ENCODE measurements at regions not wholly inside any gene's neighbourhood (a gene's known extent, or its start where the extent isn't known, plus 50 kb on each side); places are given as distances from the start of the nearest gene placed in this dataset.
"Not testable (repeated sequence)": the region's sequence is repeated elsewhere in the genome, so short reads cannot be mapped to it uniquely, and the experiment has no call there.

DNA sequence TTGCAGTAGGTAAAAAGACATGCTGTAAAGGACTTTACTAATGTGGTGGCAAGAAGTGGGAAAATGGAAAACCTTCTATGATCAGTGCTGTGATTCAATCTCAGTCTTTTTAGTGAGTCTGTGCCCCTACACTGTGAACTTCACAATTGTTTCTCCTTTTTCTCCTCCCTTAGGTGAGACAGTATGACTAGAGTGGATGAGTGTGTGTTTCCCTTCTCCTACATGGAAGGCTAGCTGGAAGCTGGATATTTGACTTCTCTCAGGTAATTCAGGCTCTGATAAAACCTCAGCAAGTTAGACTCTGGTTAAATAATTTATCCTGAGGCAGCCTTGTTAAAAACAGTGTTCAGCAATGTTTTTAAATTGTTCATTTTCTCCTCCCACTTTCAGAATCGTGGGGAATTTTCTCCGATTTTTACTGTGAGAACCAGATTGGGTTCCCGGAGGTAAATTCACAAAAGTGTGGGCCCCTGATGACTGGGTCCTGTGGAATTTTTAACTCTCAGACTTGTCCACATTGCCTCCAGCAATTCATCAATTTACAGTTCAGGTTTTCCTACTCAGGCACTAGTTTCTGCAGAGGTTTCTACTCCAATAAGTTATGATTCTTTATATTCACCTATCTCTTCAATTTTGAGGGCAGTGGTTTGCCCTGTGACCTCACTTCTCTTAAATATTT is 149.1 kb upstream of the PIK3R1 start:
- no peak for DNase-seq

DNA sequence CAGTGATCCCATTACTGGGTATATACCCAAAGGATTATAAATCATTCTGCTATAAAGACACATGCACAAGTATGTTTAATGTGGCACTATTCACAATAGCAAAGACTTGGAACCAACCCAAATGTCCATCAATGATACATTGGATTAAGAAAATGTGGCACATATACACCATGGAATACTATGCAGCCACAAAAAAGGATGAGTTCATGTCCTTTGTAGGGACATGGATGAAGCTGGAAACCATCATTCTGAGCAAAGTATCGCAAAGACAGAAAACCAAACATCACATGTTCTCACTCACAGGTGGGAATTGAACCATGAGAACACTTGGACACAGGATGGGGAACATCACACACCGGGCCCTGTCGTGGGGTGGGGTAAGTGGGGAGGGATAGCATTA is 150.2 kb upstream of the PIK3R1 start:
- not testable (repeated sequence) for DNase-seq

DNA sequence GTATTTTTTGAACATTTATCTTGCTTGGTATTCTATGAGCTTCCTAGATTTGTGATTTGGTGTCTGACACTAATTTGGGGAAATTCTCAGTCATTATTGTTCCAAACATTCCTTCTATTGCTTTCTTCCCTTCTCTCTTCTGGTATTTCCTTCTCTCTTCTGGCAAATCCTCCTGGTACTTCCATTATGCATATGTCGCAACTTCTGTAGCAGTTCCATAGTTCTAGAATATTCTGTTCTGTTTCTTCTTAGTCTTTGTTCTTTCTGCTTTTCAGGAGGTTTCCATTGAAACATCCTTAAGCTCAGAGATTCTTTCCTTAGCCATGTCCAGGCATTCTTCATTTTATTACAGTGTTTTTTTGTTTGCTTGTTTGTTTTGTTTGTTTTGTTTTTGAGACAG is 155.2 kb upstream of the PIK3R1 start:
- no peak for DNase-seq

DNA sequence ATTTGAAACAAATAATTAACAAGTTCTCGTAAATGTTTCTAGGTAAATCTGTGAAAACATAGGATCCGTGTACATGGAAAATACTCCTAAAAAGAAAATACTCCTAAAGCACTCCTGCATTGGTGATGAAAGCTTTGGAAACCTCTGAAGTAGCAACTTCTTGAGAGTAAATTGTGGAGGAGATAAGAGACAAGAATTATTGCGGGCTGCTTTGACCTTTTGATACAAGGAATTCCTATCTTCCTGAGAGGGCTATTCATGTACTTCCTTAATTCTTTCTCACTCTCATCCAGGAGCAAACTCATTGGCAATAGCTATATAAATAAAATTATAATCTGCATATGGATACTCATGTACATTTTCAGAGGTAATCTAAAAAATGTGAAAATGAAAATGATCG is 158.4 kb upstream of the PIK3R1 start:
- DNase-seq, result no peak

DNA sequence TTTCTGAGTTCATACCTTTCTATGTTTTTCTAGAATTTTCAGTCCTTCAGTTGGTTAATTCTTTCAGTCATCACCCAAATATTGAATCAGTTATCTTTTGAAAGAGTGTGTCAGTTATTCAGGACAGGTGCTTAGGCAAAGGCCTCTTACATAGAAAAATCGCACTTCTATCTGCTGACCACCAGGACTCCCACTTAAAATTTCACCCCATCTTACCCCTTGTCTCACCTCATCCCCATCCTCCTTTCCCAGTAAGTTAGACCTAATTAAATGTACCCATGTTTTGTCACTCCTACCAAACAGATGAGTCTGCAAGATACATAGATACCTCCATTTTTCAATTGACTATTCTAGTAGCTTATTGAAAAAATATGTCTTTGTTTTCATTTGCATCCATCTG is 159.9 kb upstream of the PIK3R1 start:
- no peak for DNase-seq

DNA sequence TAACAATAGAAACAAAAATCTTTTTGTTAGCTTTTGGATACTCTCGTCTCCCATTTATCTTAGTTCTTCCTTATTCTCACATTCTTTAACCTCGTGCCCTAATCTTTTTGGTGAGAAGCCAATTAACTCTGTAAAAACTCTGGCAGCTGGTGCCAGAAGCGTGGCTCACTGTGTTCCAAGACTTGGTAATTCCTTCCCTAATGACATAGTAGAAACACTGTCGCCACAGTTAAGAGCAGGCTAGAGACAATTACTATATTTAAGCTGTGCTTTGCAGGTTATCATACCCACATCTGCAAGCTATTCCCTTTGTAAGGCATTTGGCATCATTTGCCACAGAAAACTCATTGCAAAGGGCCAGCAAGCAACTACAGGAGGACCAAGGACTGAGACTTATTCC is 160.9 kb upstream of the PIK3R1 start:
- no peak for DNase-seq

DNA sequence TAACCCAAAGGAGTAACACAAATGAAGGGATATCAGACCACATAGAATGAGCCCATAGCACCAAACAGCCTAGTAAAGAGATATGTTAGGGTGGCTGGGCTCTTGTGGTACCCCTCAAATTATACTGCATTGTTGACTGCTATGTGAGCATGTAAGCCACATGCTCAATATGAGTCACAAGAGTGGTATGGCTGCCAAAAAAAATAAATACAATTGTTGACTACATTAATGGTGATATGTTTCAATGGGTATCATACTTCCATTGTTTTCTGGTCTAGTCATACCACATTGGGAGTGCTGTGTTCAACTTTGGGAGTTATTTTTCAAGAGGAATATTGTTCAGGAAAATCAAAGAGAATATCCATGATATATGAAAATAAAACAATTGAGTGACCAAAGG is 162.4 kb upstream of the PIK3R1 start:
- no peak for DNase-seq

DNA sequence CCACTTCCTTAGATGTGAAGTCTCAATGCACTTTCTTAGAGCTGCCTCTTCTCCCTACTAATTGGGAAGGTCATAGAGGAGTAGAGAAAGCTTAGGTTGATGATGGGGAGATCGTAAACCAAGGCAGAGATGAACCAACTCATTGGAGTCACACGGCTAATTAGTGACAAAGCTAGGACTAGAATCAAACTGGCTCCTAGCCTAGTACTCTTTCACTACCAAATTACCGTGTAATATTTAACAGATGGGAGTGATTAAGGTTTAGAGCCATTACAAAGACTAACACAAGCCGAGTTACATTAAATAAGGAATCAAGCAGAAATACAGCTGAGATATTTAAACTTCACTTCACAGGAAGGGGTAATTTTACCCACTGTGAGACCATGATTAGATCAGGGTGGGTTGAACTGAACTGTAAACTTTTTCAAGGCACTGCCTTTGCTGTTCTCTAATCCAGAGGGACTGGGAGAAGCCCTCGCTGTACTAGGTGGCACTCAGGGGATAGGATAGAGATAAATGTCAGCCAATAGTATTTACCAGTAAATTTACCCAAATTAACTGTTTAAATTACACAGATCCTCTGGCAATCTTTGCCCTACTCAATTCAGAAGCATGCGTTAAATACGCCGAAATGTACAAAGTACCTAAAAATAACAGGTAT is 166.4 kb upstream of the PIK3R1 start:
- no peak for DNase-seq

DNA sequence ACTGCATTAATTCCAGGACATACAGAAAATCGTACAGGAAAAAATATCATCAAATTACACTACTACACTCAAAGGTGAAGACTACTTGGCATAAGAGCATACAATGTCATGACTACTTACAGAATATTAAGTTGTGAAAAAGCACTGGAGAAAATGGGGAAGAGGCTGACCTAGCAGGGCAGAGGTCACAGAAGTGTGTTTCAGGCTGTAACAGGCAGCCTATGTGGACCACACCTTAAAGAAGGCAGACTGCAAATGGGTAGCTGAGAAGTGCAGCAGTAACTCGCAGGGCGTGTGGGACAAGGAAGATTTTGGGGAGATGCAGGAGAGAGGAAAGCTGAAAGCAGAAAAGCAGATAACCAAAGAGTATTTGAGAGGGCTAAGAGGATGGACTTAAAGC is 167.0 kb upstream of the PIK3R1 start:
- DNase-seq, result no peak

DNA sequence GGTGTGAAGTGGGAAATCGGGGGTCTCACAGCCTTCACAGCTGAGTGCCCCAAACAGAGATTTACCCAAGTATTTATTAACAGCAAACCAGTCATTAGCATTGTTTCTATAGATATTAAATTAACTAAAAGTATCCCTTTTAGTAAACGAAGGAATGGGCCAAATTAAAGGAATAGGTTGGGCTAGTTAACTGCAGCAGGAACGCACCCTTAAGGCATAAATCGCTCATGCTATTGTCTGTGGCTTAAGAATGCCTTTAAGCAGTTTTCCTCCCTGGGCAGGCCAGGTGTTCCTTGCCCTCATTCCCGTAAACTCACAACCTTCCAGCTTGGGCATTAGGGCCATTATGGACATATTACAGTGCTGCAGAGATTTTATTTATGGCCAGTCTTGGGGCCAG is 167.5 kb upstream of the PIK3R1 start:
- not testable (repeated sequence) for DNase-seq

DNA sequence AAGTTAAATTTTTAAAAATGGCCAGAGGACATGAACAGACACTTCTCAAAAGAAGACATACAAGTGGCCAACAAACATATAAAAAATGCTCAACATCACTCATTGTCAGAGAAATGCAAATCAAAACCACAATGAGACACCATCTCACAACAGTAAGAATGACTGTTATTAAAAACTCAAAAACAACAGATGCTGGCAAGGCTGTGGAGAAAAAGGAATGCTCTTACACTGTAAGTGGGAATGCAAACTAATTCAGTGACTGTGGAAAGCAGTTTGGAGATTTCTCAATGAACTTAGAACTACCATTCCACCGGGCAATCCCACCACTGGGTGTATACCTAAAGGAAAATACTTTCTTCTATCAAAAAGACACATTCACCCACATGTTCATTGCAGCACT is 168.5 kb upstream of the PIK3R1 start:
- no peak for DNase-seq

DNA sequence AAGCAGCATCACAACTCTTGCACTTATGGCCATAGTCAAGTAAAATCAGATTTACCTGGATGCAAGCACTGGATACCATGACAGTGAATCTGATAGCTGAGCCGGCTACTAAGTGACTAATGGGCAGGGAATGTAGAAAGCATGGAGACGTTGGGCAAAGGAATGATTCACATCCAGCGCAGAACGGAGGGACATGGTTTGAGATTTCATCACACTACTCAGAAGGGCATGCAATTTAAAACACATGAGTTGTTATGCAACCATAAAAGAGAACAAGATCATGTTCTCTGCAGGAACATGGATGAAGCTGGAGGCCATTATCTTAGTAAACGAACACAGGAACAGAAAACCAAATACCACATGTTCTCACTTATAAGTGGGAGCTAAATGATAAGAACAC is 169.1 kb upstream of the PIK3R1 start:
- no peak for DNase-seq

DNA sequence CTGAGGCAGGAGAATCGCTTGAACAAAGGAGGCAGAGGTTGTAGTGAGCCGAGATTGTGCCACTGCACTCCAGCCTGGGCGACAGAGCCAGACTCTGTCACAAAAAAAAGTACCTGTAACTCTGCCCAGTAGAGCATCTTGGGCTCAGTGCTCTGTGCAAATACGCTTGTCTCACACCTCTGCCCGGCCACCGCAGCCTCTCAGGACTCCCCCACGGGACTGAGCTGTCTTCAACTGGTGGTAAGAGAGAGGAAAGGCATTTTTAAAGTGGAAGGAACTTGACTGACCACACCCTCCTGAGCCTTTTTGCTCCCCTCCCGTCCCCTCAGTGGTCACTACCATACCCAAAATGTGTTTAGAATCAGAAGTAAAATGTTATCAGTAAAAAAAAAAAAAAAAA is 174.3 kb upstream of the PIK3R1 start:
- DNase-seq, result no peak

DNA sequence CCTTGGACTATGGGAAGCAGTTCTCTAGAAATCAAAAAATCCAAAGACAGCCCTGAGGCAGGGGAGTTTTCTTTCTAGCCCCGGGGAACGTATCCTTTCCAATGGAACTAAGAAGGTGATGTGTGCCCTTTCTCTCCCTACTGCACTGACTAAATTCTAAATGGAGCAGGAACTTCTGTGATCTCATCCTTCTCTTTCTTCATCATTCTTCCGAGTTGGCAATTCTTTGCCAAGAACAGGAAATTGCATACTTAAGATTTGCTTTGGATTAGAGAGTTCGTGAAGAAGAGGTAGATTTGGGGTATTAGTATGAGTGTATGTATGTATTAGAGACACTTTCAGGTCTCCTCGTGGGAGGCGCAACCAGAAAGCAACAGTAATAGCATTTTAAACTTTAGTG is 178.0 kb upstream of the PIK3R1 start:
- DNase-seq, result no peak

DNA sequence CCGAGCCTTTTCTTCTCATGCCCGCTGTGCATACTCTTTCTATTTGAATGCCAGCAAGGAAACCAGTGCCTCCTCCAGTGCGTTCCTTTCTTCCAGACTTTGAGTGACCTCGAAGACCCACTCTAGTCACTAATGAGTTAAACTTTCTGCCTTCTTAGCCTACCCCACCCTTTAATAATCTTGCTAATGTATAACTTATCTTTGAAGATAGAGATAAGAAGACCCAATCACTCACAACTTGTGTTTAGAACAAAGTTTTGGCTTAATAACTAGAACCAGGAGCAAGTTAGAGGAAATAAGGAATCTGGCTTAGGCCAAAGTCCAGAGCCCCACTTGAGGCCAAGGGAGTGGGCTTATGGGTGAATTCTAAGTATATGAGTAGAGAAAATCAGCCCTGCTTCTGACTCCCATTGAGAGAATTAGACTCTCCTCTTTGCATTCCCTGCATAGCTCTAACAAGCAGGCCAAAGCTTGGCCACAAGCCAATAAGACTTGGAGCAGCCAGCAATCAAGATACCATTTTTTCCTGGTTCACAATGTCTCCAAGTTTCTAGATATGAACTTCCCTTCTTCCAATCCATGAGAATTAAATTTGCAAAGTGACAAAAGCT is 181.5 kb upstream of the PIK3R1 start:
- no peak for DNase-seq

DNA sequence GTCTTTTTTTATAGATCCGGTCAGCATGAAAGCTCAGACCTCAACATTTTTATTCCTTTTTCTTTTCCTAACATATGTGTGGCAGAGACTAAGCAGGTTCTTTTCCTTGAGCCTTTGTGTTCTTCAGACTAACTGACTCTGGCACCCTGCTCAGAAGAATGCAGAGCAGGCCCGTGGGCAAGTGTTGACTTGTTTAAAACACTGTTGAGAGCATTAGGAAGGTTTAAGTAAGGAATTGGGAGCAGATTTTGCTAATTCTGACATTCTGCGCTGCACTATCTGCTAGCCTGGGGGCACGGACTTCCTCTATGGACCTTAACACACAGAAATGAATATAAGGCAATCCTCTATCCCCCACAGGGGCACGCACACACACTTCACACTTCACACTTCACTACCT is 182.5 kb upstream of the PIK3R1 start:
- no peak for DNase-seq

DNA sequence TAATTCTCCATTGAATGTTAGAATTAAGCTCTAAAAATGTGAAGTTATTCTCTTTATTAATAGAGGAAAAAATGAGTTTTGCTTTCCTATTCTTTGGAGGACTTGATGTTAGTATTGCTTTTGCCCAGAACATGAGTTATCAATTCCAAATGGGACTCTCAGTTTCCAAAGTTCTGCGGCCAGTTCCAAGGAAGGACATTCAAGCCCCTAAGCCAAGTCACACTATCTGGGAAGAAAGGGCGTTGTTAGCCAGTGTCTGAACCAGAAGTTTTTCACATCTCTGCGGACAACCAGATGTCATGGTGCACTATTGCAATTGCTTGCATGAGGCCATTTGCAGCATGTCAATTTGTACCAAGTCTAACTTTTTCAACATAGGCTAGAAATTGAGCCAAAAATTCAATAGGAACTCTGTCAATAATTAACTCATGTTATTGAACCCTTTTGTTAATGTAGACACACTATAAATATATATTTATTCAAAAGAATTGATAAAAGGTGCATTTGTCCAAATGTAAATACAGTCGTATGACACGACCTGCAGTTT is 183.3 kb upstream of the PIK3R1 start:
- no peak for DNase-seq

DNA sequence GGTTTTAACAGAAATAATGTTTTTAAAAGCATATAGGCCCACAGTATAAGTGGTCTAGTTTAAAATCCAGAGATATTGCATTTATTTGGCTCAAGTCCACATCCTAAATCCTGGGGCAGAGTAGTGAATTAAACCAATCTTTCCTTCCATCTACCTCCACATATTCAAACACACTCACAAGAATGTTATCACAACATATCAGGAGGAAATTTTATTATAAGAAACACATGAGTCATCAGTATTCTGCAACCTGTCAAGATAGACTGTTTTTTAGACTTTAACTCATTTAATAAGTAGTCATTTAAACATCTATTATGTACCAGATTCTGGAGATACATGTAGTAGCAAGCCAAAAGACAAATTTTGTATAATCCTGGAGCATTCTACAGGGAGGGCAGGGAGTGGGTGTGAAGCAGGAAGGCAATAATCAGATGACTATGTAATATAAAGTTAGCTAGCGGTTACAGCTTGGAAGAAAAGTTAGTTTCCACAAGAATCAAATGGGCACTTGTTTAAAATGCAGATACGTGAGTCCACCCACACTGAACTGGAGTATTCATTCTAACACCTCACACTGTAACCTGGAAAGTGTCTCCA is 187.3 kb upstream of the PIK3R1 start:
- no peak for DNase-seq

DNA sequence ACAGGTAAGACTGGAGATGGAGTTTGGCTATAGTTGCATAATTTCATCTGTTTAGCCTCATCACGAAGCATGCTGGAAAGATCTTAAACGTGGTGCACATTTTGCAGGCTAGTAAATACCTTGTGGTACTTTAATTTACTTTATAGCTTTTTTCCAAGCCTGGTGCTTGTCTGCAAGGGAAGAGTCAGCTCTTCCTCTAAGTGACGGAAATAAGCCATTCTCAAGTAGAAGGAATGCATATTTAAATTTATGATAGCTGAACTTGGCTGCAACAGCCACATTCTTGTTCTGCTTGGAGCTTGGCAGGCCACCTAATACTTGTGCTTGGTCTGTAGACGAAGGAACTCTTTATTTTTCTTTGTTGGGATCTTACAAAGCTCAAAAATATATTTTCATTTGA is 188.0 kb upstream of the PIK3R1 start:
- DNase-seq, result no peak

DNA sequence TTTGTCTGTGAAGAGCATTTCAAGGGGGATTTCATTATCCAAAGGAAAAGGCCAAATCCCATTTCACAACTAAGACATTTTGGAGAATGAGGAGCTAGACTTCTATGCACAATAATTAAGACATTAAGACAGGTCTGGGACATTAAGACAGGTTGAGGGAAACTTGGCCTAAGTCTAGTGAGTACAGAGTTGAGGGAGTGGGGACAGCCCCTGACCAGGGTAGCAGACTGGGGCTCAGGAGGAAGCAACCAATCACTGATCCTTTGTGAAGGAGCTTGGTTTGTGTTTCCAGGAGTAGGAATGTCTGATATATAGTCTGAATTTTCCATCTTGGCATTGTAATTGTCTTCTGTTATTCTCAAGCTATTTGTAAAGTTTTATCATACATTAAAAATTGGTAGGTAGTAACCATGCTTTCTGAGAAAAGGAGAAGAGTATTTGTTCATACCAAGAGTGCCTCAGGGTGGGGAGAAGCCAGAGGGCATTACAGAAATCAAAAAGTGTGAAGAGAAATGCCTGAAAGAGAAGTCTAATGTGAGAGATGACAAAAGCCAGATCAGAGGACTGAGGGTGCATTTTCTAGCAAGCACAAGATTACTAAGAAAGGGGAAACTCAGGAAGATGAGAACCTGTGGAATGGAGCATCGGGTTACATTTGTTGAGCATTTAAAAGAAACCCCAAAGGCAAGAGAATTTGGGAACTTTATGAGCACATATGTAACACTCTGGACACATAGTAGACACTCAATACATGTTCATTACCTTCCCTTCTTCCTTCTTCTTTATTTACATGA is 189.3 kb upstream of the PIK3R1 start:
- DNase-seq, result no peak

DNA sequence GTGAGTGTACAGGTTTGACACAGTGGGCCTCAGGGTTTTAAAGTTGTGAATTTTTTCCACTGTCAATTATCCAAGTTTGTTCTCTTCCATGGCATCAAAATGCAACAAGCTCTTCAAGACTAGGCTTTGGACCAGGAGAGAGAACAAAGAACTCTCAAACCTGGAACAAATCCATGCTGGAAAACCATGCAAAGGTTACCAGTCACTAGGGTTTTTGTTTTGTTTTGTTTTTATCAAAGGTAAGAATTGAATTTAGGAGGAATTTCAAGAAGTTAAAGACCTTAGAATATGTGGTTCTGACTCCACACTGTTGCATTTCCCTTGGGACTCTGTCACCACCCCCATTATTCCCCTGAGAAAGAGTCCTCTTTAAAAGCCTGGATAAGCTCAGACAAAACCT is 191.1 kb upstream of the PIK3R1 start:
- no peak for DNase-seq

DNA sequence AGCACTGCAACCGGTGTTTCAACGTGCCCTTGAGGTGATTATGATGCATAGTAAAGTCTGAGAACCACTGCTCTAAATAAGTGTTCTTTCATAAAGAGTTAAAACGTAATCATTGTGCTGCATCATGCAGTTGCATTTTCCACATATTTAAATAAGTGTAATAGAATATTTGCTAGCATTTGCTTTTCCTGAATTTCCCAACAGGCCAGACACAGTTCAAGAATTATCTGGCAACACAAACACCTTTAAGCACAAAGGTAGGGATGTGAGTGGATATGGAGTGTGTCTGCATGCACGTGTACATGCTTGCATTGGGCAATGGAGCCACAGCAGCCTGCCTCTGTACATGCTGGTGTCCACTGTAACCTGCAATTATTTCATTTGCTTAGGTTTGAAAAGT is 193.6 kb upstream of the PIK3R1 start:
- DNase-seq, result no peak

DNA sequence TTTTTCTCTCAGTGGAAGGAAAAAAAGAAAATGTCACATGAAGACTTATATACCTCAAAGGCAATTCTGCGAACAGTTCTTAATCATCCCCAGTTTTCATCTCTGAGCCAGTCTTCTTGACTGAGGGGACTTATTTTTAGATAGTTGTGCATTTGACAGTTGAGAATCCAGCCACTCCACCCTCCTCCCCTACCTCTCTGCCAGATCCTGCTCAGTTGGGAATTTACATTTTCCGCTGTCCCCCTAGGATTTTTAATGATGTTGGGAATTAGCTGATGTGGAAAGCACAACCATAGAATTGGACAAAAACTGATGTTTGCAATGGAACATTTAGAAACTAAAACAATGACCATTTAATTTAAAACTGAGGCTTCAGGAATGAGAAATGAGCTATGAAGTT is 194.3 kb upstream of the PIK3R1 start:
- no peak for DNase-seq
